AG08395 (cell line): ENCODE measurements at regions not wholly inside any gene's neighbourhood (a gene's known extent, or its start where the extent isn't known, plus 50 kb on each side); places are given as distances from the start of the nearest gene placed in this dataset.

Experiments used
- DNase-seq: peaks from one replicate; pipeline ENCODE4 v3.0.0; 2012; ENCODE audit warnings: mixed read lengths, low spot score

DNA sequence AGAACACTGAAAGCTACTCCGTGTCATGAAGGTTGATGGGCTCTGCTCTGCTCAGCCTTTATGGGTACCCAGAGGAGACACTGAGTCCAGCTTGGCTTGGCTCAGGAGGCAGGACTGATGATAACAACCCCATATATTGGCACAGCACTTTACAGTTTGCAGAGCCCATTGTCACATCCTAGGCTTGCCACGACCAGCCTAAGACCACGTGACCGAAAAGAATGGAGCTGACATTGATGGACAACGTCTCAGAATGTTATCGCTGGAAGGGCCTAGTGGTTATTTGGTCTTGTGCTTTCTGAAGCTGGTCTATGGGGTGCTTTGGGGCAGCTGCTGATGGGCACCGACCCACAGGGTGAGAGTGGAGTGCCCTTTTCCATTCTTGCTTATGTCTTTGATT, 72.9 kb upstream of the RUNX3 start:
- no peak for DNase-seq

- no peak for DNase-seq
These were observed 71.2 kb upstream of the RUNX3 start for GRCh38 chr1:25001125-25001915.

DNA sequence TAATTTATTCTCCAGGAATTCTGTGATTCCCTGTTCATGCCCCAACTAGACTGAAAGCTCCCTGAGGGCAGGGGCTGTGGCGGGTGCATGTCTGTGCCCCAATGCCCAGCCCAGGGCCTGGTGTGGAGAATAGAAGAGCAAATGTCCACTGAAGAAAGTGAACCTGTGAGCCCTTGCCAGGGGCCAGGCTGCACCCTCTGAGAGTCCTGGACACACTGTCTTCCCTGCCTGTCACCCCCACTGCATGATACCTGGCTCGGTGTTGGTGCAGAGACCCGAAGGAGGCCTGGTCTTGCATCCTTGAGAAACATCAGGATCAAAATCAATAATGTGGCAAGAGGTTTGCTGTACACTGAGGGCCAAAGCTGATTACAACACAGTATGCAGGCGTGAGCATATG, 69.8 kb upstream of the RUNX3 start:
- no peak for DNase-seq

- no peak for DNase-seq
These were observed 69.3 kb upstream of the RUNX3 start for GRCh38 chr1:24999426-24999825.

DNA sequence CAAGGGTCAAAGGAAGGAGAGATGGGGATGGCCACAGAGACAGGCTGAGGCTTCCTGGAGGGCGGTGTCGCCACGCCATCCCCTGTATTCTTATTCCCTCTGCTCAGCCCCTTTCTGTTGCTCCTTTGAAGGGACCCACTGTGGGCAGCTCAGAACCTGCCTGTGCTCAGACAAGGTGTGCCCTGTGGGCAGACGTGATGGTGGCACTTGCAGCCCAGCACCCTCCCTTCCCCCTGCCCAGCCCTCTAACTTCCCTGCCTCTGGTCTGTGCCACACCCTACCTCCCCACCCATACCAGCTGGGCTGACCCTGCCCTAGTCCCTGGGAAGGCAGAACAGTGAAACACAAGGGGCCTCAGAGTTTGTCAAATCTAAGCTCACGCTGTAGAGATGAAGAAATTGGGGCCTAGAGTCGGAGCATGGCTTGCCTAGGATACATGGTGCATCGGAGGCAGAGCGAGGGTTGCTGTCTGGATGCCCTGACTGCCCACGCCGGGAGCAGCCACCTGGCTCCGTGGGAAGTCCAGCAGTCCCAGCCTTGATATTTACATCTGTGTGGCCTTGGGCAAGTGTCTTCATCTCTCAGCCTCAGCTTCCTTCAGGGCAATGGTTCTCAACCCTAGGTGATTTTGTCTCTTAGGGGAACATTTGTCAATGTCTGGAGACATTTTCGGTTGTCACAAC, 68.6 kb upstream of the RUNX3 start:
- DNase-seq: no peak

GRCh38 chr1:24996983-24997893, 67.2 kb upstream of the RUNX3 start:
- no peak for DNase-seq

DNA sequence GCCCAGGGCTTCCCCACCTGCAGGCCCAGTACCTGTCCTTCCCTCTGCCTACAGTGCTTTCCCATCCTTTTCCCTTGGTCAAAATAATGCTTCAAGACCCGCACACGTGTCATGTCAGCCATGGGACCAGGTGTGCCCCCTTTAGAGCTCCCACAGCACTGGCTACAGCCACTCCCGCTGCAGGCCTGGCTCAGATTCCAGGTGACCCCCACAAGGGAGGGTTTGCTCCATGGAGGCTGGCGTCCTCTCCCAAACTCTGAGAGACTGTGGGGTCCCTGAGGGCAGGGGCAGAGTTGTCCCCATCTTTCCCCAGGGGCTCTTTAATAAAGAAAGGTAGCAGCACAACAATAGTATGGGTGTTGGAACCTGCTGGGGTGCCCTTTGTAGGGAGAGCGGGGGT, 66.4 kb upstream of the RUNX3 start:
- DNase-seq: no peak

- no peak for DNase-seq
These were observed 65.6 kb upstream of the RUNX3 start for GRCh38 chr1:24995661-24996060.

- no peak for DNase-seq
These were observed 65.1 kb upstream of the RUNX3 start for GRCh38 chr1:24995140-24995539.

DNA sequence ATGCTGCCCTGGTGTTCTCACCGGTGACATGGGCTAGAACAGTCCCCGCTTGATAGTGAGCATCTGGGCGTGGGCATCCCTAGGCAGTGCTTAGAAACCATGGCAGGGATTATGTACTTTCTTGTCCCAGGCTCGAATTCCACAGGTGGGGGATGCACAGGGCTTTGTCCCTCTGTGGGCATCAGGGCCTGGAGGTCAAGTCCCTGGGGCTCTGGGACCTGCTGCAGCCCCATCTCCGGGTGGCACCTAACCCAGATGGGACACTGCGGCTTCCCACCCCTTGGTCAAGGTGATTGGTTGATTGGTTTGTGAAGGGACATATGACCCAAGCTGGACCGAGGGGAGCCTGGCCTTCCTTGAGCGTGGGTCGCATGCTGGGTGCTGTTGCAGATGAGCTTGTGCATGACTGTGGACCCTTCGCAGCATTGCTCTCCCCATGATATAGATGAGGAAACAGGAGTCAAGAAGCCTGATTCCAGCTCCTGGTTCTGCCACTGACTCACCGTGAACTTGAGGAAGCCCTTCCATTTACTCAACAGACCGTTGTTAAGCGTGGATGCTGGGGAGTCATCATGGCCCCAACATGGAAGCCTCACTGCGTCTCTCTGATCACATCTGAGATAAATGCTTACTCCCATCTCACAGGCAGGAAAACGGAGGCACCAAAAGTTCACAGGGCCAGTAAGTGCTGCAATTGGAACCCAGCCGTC, 64.0 kb upstream of the RUNX3 start:
- DNase-seq: no peak

DNA sequence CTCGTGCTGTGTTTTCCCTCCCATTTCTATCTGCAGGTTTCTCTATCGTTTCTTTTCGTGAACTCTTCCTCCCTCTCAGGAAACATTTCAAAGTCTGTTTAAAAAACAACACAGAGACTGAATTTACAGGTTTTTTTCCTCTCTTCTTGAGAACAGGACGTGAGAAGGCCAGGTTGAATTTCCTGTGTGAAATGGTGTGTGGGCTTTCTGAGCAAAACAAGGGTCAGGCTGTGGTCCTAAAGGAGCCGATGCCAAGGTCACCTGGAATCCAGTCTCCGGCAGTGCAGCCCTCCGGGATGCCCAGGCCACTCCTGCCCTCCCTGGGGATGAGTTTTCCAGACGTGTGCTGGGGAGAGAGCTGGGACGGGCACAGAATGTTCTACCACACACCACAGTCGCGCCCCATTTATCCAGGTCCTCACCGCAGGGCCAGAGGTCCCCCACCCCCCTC, 62.7 kb upstream of the RUNX3 start:
- DNase-seq: no peak

GRCh38 chr1:24992124-24992760, 62.2 kb upstream of the RUNX3 start:
- DNase-seq: no peak

DNA sequence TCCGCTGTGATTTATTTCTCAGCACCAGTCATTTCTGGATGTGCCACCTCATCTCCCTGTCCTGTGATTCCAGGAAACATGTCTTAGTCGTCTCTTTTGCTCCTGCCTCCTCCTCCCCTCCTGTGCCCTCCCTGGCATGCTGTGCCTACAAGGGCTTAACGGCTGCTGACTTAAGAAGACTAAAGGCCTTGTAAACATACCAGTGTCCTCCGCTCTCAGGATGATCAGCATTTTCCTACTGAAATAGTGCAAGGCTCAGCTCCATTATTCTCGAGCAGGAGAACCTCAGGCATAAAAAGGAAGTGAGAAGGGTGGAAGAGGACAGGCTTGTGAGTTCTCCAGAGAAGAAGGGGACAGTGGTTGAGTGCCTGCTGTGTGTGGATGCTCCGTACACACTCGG, 61.6 kb upstream of the RUNX3 start:
- DNase-seq: no peak

GRCh38 chr1:24990779-24991641, 60.9 kb upstream of the RUNX3 start:
- DNase-seq: no peak

GRCh38 chr1:24990136-24990535, 60.1 kb upstream of the RUNX3 start:
- DNase-seq: no peak

DNA sequence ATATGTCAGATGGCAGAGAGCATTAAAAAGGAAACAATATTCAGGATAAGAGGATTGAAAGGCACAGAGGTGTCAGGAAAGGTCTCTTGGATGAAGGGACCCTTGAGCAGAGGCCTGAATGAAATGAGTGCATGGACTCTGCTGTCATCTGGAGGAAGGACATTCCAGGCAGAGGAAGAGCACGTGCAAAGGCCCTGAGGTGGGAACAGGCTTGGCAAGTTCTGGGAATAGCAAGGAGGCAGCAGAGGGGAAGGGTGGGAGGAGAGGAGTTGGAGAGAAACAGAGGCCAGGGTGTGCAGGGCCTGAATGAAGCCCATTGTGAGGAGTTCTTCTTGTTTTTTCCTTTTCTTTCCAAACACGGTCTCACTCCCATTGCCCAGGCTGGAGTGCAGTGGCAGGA, 59.0 kb upstream of the RUNX3 start:
- no peak for DNase-seq

- DNase-seq: no peak
These were observed 58.5 kb upstream of the RUNX3 start for GRCh38 chr1:24988558-24988912.

GRCh38 chr1:24987875-24988557, 57.9 kb upstream of the RUNX3 start:
- no peak for DNase-seq

DNA sequence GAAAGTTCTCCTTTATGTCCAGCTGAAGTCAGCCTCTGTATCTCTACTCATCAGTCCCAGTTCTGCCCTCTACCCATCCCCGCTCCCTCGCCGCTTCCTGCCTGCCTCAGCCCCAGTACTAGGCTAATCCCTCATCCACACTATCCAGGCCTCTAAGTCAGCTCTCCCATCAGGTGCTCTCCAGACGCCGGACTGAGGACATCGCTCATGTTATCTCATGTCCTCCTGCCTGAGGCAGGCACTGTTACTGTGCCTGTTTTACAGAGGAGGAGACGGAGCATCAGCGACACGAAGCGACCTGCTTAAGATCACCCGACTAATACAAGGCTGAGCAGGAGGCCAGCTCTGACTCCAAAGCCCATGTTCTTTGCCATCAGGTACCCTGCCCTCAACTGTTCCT, 57.3 kb upstream of the RUNX3 start:
- DNase-seq: no peak

DNA sequence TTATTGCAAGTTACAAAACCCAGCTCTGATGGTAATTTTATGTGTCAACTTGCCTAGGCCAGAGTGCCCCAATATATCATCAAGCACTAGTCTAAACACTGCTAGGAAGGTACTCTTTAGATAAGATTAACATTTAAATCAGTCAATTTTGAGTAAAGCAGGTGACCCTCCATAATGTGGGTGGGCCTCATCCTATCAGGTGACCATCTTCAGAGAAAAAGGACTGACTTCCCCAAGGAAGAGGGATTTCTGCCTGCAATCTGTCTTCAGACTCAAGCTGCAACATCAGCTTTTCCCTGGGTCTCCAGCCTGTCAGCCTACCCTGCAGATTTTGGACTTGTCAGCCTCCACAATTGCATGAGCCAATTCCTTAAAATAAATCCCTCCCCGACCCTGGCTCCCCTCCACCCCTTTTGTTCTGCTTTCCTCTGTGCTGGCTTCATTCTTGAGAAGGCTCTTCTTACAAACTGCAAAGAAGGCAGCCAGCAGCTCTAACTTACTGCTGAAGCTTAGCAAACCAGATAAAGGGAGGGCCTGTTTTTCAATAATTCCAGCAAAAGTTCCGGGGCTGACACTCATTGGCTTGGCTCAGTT, 56.4 kb upstream of the RUNX3 start:
- no peak for DNase-seq
